ENCODE measurements at regions not wholly inside any gene's neighbourhood (a gene's known extent, or its start where the extent isn't known, plus 50 kb on each side); places are given as distances from the start of the nearest gene placed in this dataset.
"Not testable (repeated sequence)": the region's sequence is repeated elsewhere in the genome, so short reads cannot be mapped to it uniquely, and the experiment has no call there.

- no peaks in the 10 kb centered on the region for H3K4me1 ChIP-seq
- H3K27ac ChIP-seq, result no peak overlapping the region
- no peaks in the 10 kb centered on the region for H3K9me3 ChIP-seq
- no peak for TF ChIP-seq CTCF (IDR thresholded peaks at IDR 0.05)
- no peaks in the 10 kb centered on the region for H3K27me3 ChIP-seq
- FAIRE-seq, result no peak
- no peaks in the 10 kb centered on the region for H3K36me3 ChIP-seq
- intact Hi-C loops (cut with DNase I), result no loop called here
- H3K4me3 ChIP-seq, result no peak overlapping the region
- ATAC-seq, result no peak
- no peak for DNase-seq
- WGBS, 2 donors, result 70 to 75% methylated on average over 26 of the region's 26 CpGs
Observed at GRCh38 chr22:11613898-11614755, 3913.9 kb upstream of the OR11H1 start.

- 66 to 74% methylated on average over 20 of the region's 20 CpGs for WGBS, 2 donors
- H3K9me3 ChIP-seq; H3K27me3 ChIP-seq; FAIRE-seq; H3K4me1 ChIP-seq; H3K36me3 ChIP-seq; ATAC-seq; H3K27ac ChIP-seq; DNase-seq; H3K4me3 ChIP-seq; intact Hi-C loops (cut with DNase I): not testable (repeated sequence)
Observed at GRCh38 chr22:11614798-11615433, 3913.1 kb upstream of the OR11H1 start.

- no peak for FAIRE-seq
- no peak overlapping the region for H3K4me3 ChIP-seq
- WGBS, 2 donors, result 78 to 84% methylated on average over 9 of the region's 9 CpGs
- no peaks in the 10 kb centered on the region for H3K27me3 ChIP-seq
- H3K9me3 ChIP-seq, result no peaks in the 10 kb centered on the region
- intact Hi-C loops (cut with DNase I), result no loop called here
- DNase-seq, result no peak
- H3K27ac ChIP-seq, result no peak overlapping the region
- H3K36me3 ChIP-seq, result no peaks in the 10 kb centered on the region
- H3K4me1 ChIP-seq, result no peaks in the 10 kb centered on the region
- no peak for TF ChIP-seq CTCF (IDR thresholded peaks at IDR 0.05)
- ATAC-seq, result no peak
Observed at GRCh38 chr22:11616811-11617210, 3911.2 kb upstream of the OR11H1 start.

- ATAC-seq; H3K4me1 ChIP-seq; intact Hi-C loops (cut with DNase I); FAIRE-seq; H3K27me3 ChIP-seq; H3K4me3 ChIP-seq; H3K36me3 ChIP-seq; H3K27ac ChIP-seq; H3K9me3 ChIP-seq: not testable (repeated sequence)
- peak in 1 of 6 donors; percentile 43 for DNase-seq
- WGBS, 2 donors, result 54 to 58% methylated on average over 8 to 10 of the region's 11 CpGs
Observed at GRCh38 chr22:11618322-11618662, 3909.7 kb upstream of the OR11H1 start.

GRCh38 chr22:11618688-11619087, 3909.3 kb upstream of the OR11H1 start:
- H3K27me3 ChIP-seq; H3K4me1 ChIP-seq; H3K27ac ChIP-seq; intact Hi-C loops (cut with DNase I); ATAC-seq; H3K36me3 ChIP-seq; FAIRE-seq; H3K9me3 ChIP-seq; H3K4me3 ChIP-seq: not testable (repeated sequence)
- WGBS, 2 donors, result 58 to 65% methylated on average over 14 of the region's 14 CpGs
- peak in 1 of 6 donors; percentile 44 for DNase-seq

GRCh38 chr22:11620921-11621762, 3906.8 kb upstream of the OR11H1 start:
- H3K27me3 ChIP-seq; H3K36me3 ChIP-seq; FAIRE-seq; intact Hi-C loops (cut with DNase I); H3K4me1 ChIP-seq; ATAC-seq; H3K4me3 ChIP-seq; H3K9me3 ChIP-seq; H3K27ac ChIP-seq: not testable (repeated sequence)
- WGBS, 2 donors, result 64 to 71% methylated on average over 32 of the region's 32 CpGs
- DNase-seq, result peak in 1 of 6 donors; percentile 56

GRCh38 chr22:11622774-11623173, 3905.2 kb upstream of the OR11H1 start:
- H3K4me1 ChIP-seq; H3K4me3 ChIP-seq; FAIRE-seq; H3K9me3 ChIP-seq; H3K27me3 ChIP-seq; H3K36me3 ChIP-seq; DNase-seq; H3K27ac ChIP-seq; ATAC-seq; intact Hi-C loops (cut with DNase I): not testable (repeated sequence)
- WGBS, 2 donors, result 55 to 73% methylated on average over 9 of the region's 9 CpGs

GRCh38 chr22:11625711-11626421, 3902.1 kb upstream of the OR11H1 start:
- WGBS, 2 donors, result 68 to 76% methylated on average over 30 of the region's 30 CpGs
- H3K4me1 ChIP-seq; H3K4me3 ChIP-seq; H3K36me3 ChIP-seq; intact Hi-C loops (cut with DNase I); H3K27ac ChIP-seq; H3K9me3 ChIP-seq; H3K27me3 ChIP-seq; FAIRE-seq; ATAC-seq: not testable (repeated sequence)
- DNase-seq, result peak in 1 of 6 donors; percentile 39
